ENCODE measurements at regions not wholly inside any gene's neighbourhood (a gene's known extent, or its start where the extent isn't known, plus 50 kb on each side); places are given as distances from the start of the nearest gene placed in this dataset.

DNA sequence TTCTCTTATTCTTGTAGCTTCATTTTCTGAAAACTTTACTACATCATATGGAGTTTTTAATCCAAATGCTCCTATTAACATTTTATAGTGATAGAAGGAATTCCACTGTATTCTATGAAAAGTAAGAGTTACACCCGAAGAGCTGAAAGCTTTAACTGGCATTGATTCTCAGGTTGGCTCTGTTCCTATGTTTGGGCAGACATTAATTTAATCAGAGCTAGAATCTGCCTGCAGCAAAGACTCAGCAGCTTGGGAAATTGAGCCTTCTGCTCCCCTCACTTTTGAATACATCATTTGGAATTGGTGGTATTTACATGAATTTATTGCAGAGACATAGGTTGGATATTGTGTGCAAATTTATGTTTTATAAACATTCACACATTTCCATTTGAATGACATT lies 1494.7 kb downstream of the CDH8 start:
- intact Hi-C loops (cut with DNase I; ENCODE audit: low total_unique reads) = no loop called here
- no peak for DNase-seq (ENCODE audit: low spot score in 2 of 2)
- TF ChIP-seq POLR2A (IDR thresholded peaks at IDR 0.05) = no peak
- TF ChIP-seq, protein P1, sequence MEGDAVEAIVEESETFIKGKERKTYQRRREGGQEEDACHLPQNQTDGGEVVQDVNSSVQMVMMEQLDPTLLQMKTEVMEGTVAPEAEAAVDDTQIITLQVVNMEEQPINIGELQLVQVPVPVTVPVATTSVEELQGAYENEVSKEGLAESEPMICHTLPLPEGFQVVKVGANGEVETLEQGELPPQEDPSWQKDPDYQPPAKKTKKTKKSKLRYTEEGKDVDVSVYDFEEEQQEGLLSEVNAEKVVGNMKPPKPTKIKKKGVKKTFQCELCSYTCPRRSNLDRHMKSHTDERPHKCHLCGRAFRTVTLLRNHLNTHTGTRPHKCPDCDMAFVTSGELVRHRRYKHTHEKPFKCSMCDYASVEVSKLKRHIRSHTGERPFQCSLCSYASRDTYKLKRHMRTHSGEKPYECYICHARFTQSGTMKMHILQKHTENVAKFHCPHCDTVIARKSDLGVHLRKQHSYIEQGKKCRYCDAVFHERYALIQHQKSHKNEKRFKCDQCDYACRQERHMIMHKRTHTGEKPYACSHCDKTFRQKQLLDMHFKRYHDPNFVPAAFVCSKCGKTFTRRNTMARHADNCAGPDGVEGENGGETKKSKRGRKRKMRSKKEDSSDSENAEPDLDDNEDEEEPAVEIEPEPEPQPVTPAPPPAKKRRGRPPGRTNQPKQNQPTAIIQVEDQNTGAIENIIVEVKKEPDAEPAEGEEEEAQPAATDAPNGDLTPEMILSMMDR (IDR thresholded peaks at IDR 0.05) = no peak
- H3K4me3 ChIP-seq (ENCODE audit: low read depth, poor library complexity, severe bottlenecking) = no peak overlapping the region
- WGBS, 2 donors = 22 to 26% methylated on average over 1 of the region's 1 CpG

DNA sequence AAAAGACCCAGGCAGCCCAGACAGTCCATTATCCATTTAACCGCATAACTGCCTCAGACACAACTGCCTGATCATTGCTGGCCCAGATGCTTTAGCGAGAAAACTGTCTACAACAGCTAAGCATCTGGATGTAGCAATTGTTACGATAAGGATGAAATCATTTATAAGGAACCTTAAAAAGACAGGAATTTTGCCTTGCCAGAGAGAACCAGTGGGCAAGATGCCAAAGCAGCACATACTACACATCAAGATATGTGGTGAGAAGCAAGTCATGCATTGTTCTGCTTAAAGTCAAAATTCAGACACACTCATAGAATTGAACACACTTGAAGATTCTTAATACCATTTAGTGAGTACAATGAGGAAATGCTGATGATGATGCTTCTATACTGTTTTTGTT lies 1525.3 kb downstream of the CDH8 start:
- intact Hi-C loops (cut with DNase I; ENCODE audit: low total_unique reads) = no loop called here
- 70 to 76% methylated on average over 3 of the region's 3 CpGs for WGBS, 2 donors
- TF ChIP-seq POLR2A (IDR thresholded peaks at IDR 0.05) = no peak
- TF ChIP-seq, protein P1 (IDR thresholded peaks at IDR 0.05) = no peak
- no peak for DNase-seq (ENCODE audit: low spot score in 2 of 2)
- H3K4me3 ChIP-seq (ENCODE audit: low read depth, poor library complexity, severe bottlenecking) = no peak overlapping the region

DNA sequence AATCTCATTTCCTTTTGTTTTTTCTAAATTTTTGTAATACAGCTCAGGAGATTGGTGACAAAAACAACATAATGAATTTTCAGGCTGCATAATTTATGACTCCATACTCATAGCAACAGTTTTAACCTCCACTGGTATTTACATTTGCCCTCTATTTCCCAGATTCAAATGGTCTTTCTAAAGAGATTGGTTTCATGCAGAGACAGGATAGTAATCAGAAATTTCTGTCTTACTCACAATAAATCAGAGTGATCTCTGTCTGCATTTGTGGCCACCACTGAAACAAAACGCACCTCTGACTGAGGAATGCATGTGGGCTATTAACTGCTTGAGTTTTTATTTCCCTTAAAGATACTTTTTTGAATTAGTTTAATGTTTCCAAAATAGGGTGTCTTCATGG lies 1526.0 kb downstream of the CDH8 start:
- 32 to 53% methylated on average over 1 of the region's 1 CpG for WGBS, 2 donors
- intact Hi-C loops (cut with DNase I; ENCODE audit: low total_unique reads) = no loop called here
- DNase-seq (ENCODE audit: low spot score in 2 of 2) = no peak

DNA sequence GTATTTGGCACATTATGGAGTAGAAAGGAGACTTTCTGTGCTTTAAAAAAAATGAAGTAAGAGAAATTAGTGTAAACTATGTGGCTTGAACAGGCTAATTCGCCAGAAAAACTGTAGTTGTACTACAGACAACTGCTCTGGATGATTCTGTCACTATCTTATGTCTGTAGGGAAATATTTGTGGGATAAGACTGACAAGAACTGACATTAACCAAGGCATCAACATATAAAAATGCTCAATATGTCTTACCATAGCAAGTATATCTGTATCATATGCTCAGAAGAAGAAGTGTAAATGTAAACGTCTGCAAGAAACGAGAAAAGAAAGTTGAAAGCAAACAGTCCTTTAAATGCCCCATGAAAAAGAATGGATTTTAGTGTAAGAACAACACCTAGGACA lies 1545.0 kb downstream of the CDH8 start:
- intact Hi-C loops (cut with DNase I; ENCODE audit: low total_unique reads) = no loop called here
- no peak overlapping the region for H3K4me3 ChIP-seq (ENCODE audit: low read depth, poor library complexity, severe bottlenecking)
- TF ChIP-seq POLR2A (IDR thresholded peaks at IDR 0.05) = no peak
- TF ChIP-seq, protein P1 (IDR thresholded peaks at IDR 0.05) = no peak
- 69 to 76% methylated on average over 3 of the region's 3 CpGs for WGBS, 2 donors
- DNase-seq (ENCODE audit: low spot score in 2 of 2) = no peak

More for the DNA sequence above, 1526.0 kb downstream of the CDH8 start:
- H3K4me3 ChIP-seq (ENCODE audit: low read depth, poor library complexity, severe bottlenecking) = no peak overlapping the region
- TF ChIP-seq, protein P1 (IDR thresholded peaks at IDR 0.05) = no peak
- TF ChIP-seq POLR2A (IDR thresholded peaks at IDR 0.05) = no peak

DNA sequence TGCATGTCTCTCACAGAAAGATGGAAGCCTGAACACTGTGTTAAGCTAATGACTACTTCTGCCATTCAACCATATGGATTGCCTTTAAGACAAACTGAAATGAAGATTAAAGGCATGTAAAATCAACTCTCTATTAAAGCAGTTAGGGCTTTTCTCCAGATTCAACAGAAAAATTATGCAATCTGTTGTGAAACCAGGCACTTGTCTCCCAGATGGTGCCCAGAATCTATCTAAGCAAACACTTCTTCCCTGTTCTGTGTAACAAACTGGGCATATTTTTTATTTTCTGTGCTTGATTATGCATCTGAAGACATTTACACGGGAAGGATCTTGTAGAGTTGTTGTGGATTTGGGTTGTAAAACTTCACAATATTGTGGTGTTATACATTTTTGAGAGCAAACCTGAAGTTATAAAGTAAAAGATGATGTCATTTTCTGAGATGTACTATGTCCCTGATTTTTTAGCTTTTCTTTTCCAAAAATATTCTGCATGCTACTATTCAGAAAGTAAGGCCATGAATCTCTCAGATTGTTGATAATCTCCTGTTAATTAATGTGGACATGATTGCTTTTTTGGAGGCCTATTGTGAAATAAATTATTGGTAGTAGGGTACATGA lies 1550.3 kb downstream of the CDH8 start:
- H3K4me3 ChIP-seq (ENCODE audit: low read depth, poor library complexity, severe bottlenecking) = no peak overlapping the region
- no peak for DNase-seq (ENCODE audit: low spot score in 2 of 2)
- 53 to 57% methylated on average over 1 of the region's 1 CpG for WGBS, 2 donors
- intact Hi-C loops (cut with DNase I; ENCODE audit: low total_unique reads) = no loop called here
- TF ChIP-seq, protein P1 (IDR thresholded peaks at IDR 0.05) = no peak
- no peak for TF ChIP-seq POLR2A (IDR thresholded peaks at IDR 0.05)

DNA sequence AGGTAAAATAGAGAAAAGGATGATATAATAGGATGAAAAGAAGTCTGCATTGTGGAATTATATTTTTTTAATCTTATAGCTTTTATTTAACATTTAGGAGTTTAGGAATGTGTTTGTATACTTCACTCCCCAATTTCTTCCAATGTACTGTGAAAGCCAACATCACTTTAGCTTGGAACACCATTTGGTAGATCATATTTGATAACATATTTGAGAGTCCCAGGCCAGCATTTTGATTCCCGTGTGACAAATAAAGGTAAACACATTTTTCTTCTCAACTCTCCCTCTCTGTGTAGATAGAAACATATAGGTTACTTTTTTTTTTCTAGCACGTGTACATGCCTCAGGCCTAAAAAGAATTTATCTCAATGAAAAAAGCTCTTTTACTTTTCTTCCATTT lies 1551.3 kb downstream of the CDH8 start:
- intact Hi-C loops (cut with DNase I; ENCODE audit: low total_unique reads) = no loop called here
- TF ChIP-seq, protein P1 (IDR thresholded peaks at IDR 0.05) = no peak
- no peak for TF ChIP-seq POLR2A (IDR thresholded peaks at IDR 0.05)
- H3K4me3 ChIP-seq (ENCODE audit: low read depth, poor library complexity, severe bottlenecking) = no peak overlapping the region
- 56 to 69% methylated on average over 2 of the region's 2 CpGs for WGBS, 2 donors
- no peak for DNase-seq (ENCODE audit: low spot score in 2 of 2)

Data from lower leg skin (tissue), 4 donors.